ENCODE measurements at regions not wholly inside any gene's neighbourhood (a gene's known extent, or its start where the extent isn't known, plus 50 kb on each side); places are given as distances from the start of the nearest gene placed in this dataset.

GRCh38 chr17:36661047-36661666 lies 59.8 kb downstream of the MRM1 start:
- DNase-seq (ENCODE audit: extremely low spot score): no peak
- TF ChIP-seq PKNOX1 (IDR thresholded peaks at IDR 0.05): no peak
- TF ChIP-seq BHLHE40 (IDR thresholded peaks at IDR 0.05; ENCODE audit: borderline replicate concordance): no peak
- ChIA-PET CTCF (no interaction called here), POLR2A (no interaction called here)

GRCh38 chr17:36661688-36662087 lies 60.3 kb downstream of the MRM1 start:
- TF ChIP-seq L3MBTL2 (conservative IDR thresholded peaks at IDR 0.05) (no peak), ARNT (IDR thresholded peaks at IDR 0.05) (no peak), TARDBP (IDR thresholded peaks at IDR 0.05) (no peak), ZNF384 (IDR thresholded peaks at IDR 0.05) (no peak), NFRKB (IDR thresholded peaks at IDR 0.05) (no peak), SP1 (IDR thresholded peaks at IDR 0.05) (no peak), CTBP1 (IDR thresholded peaks at IDR 0.05; ENCODE audit: borderline replicate concordance) (no peak), LEF1 (IDR thresholded peaks at IDR 0.05; ENCODE audit: borderline replicate concordance) (no peak), HDGF (IDR thresholded peaks at IDR 0.05; ENCODE audit: borderline replicate concordance) (no peak)
- DNase-seq (ENCODE audit: extremely low spot score): no peak
- POLR2A ChIA-PET: no interaction called here
- CTCF ChIA-PET: no interaction called here

- ChIA-PET CTCF (no interaction called here), POLR2A (interaction anchor here (1.5 kb wide), 1 partner anchor 7 kb away, joined by 3 read pairs; no protein-coding TSS in a partner anchor)
- TF ChIP-seq NFRKB (IDR thresholded peaks at IDR 0.05) (no peak), ELF4 (IDR thresholded peaks at IDR 0.05) (no peak), L3MBTL2 (conservative IDR thresholded peaks at IDR 0.05) (no peak), SUZ12 (IDR thresholded peaks at IDR 0.05) (no peak), BHLHE40 (IDR thresholded peaks at IDR 0.05; ENCODE audit: borderline replicate concordance) (no peak), HDGF (IDR thresholded peaks at IDR 0.05; ENCODE audit: borderline replicate concordance) (no peak), ARNT (IDR thresholded peaks at IDR 0.05) (no peak), SP1 (IDR thresholded peaks at IDR 0.05) (no peak), FOXA1 (IDR thresholded peaks at IDR 0.05) (no peak), PKNOX1 (IDR thresholded peaks at IDR 0.05) (no peak), ZNF384 (IDR thresholded peaks at IDR 0.05) (no peak), LEF1 (IDR thresholded peaks at IDR 0.05; ENCODE audit: borderline replicate concordance) (no peak), FOXM1 (IDR thresholded peaks at IDR 0.05; ENCODE audit: borderline replicate concordance) (no peak), CTBP1 (IDR thresholded peaks at IDR 0.05; ENCODE audit: borderline replicate concordance) (no peak), FOXK2 (IDR thresholded peaks at IDR 0.05) (no peak), TARDBP (IDR thresholded peaks at IDR 0.05) (no peak)
- no peak for DNase-seq (ENCODE audit: extremely low spot score)
Observed at GRCh38 chr17:36665417-36665816, 64.0 kb downstream of the MRM1 start.

- ChIA-PET POLR2A (no interaction called here), CTCF (interaction anchor here (1.6 kb wide), 1 partner anchor 10 kb away, joined by 4 read pairs; no protein-coding TSS in a partner anchor)
- DNase-seq (ENCODE audit: extremely low spot score): no peak
- TF ChIP-seq CTBP1 (IDR thresholded peaks at IDR 0.05; ENCODE audit: borderline replicate concordance) (no peak), NFRKB (IDR thresholded peaks at IDR 0.05) (no peak), FOXM1 (IDR thresholded peaks at IDR 0.05; ENCODE audit: borderline replicate concordance) (no peak), SP1 (IDR thresholded peaks at IDR 0.05) (no peak), FOXA1 (IDR thresholded peaks at IDR 0.05) (no peak), ARNT (IDR thresholded peaks at IDR 0.05) (no peak), TARDBP (IDR thresholded peaks at IDR 0.05) (no peak), LEF1 (IDR thresholded peaks at IDR 0.05; ENCODE audit: borderline replicate concordance) (no peak), FOXK2 (IDR thresholded peaks at IDR 0.05) (no peak), ZNF384 (IDR thresholded peaks at IDR 0.05) (no peak), PKNOX1 (IDR thresholded peaks at IDR 0.05) (no peak), L3MBTL2 (conservative IDR thresholded peaks at IDR 0.05) (no peak), SUZ12 (IDR thresholded peaks at IDR 0.05) (no peak), BHLHE40 (IDR thresholded peaks at IDR 0.05; ENCODE audit: borderline replicate concordance) (no peak), ELF4 (IDR thresholded peaks at IDR 0.05) (no peak), HDGF (IDR thresholded peaks at IDR 0.05; ENCODE audit: borderline replicate concordance) (no peak)
Observed at GRCh38 chr17:36667922-36668321, 66.5 kb downstream of the MRM1 start.

GRCh38 chr17:36668824-36669223 lies 67.4 kb downstream of the MRM1 start:
- CTCF ChIA-PET: interaction anchor here (1.6 kb wide), 1 partner anchor 10 kb away, joined by 4 read pairs; no protein-coding TSS in a partner anchor
- POLR2A ChIA-PET: no interaction called here
- no peak for DNase-seq (ENCODE audit: extremely low spot score)

GRCh38 chr17:36671144-36671543 lies 69.8 kb downstream of the MRM1 start:
- TF ChIP-seq L3MBTL2 (conservative IDR thresholded peaks at IDR 0.05) (no peak), LEF1 (IDR thresholded peaks at IDR 0.05; ENCODE audit: borderline replicate concordance) (no peak), PKNOX1 (IDR thresholded peaks at IDR 0.05) (no peak), TARDBP (IDR thresholded peaks at IDR 0.05) (no peak), ARNT (IDR thresholded peaks at IDR 0.05) (no peak), NFRKB (IDR thresholded peaks at IDR 0.05) (no peak), FOXM1 (IDR thresholded peaks at IDR 0.05; ENCODE audit: borderline replicate concordance) (no peak), FOXK2 (IDR thresholded peaks at IDR 0.05) (no peak), CTBP1 (IDR thresholded peaks at IDR 0.05; ENCODE audit: borderline replicate concordance) (no peak), SUZ12 (IDR thresholded peaks at IDR 0.05) (no peak), SP1 (IDR thresholded peaks at IDR 0.05) (no peak), HDGF (IDR thresholded peaks at IDR 0.05; ENCODE audit: borderline replicate concordance) (no peak), BHLHE40 (IDR thresholded peaks at IDR 0.05; ENCODE audit: borderline replicate concordance) (no peak), ZNF384 (IDR thresholded peaks at IDR 0.05) (no peak)
- ChIA-PET POLR2A (no interaction called here), CTCF (no interaction called here)
- no peak for DNase-seq (ENCODE audit: extremely low spot score)

More at GRCh38 chr17:36668824-36669223, 67.4 kb downstream of the MRM1 start:
- TF ChIP-seq LEF1 (IDR thresholded peaks at IDR 0.05; ENCODE audit: borderline replicate concordance) (no peak), FOXM1 (IDR thresholded peaks at IDR 0.05; ENCODE audit: borderline replicate concordance) (no peak), CTBP1 (IDR thresholded peaks at IDR 0.05; ENCODE audit: borderline replicate concordance) (no peak), ZNF384 (IDR thresholded peaks at IDR 0.05) (no peak), FOXA1 (IDR thresholded peaks at IDR 0.05) (no peak), HDGF (IDR thresholded peaks at IDR 0.05; ENCODE audit: borderline replicate concordance) (no peak), L3MBTL2 (conservative IDR thresholded peaks at IDR 0.05) (no peak), TARDBP (IDR thresholded peaks at IDR 0.05) (no peak), BHLHE40 (IDR thresholded peaks at IDR 0.05; ENCODE audit: borderline replicate concordance) (no peak), SP1 (IDR thresholded peaks at IDR 0.05) (no peak)

All from HEK293T (cell line).